Gastrocnemius medialis (tissue), 4 donors: ENCODE measurements at regions not wholly inside any gene's neighbourhood (a gene's known extent, or its start where the extent isn't known, plus 50 kb on each side); places are given as distances from the start of the nearest gene placed in this dataset.

Experiments
- CTCF ChIP-seq, 5 experiments: fragments of 450-650 bp in 3 of 5; fragments of 200-600 bp in 2 of 5; sonication (generic) in 2 of 5; IDR thresholded peaks in 4 of 5; conservative IDR thresholded peaks in 1 of 5; 1 replicate in 4 of 5; 2 replicates in 1 of 5; pipeline ENCODE4 v1.5.1; 2016 to 2019; ENCODE audit warnings: antibody characterized with exemption in 5 of 5, mild to moderate bottlenecking in 3 of 5, moderate library complexity in 3 of 5
- POLR2A ChIP-seq, 2 donors: fragments of 450-650 bp; IDR thresholded peaks; one replicate each; pipeline ENCODE4 v1.6.1; 2017; ENCODE audit warnings: antibody characterized with exemption in 2 of 2, mild to moderate bottlenecking in 2 of 2, moderate library complexity in 2 of 2

GRCh38 chr7:131723926-131724325 is 167.5 kb upstream of the PODXL start:
- TF ChIP-seq CTCF (IDR thresholded peaks at IDR 0.05 in 4 of 5, conservative IDR thresholded peaks at IDR 0.05 in 1 of 5) (no peak), POLR2A (IDR thresholded peaks at IDR 0.05) (no peak)
